ENCODE measurements at regions not wholly inside any gene's neighbourhood (a gene's known extent, or its start where the extent isn't known, plus 50 kb on each side); places are given as distances from the start of the nearest gene placed in this dataset.

DNA sequence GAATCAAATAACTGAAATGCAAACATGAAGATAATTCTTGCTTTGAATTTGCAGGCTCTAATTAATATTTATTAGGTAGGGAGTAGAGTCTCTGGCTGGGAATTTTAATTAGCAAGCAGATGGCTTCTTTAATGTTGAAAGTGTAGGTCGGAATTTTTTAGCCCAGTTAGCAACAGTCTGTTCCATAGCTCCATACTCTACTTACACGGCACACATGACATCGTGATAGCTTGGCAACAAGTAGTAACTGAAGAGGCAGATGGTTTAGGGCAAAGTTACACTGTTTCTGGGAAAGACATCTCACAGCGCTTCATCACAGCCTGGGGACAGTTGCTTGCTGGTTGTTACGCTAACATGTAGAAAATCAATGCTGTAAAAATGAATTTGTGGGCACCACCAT lies 710.7 kb downstream of the GALC start:
- TF ChIP-seq, protein P1, sequence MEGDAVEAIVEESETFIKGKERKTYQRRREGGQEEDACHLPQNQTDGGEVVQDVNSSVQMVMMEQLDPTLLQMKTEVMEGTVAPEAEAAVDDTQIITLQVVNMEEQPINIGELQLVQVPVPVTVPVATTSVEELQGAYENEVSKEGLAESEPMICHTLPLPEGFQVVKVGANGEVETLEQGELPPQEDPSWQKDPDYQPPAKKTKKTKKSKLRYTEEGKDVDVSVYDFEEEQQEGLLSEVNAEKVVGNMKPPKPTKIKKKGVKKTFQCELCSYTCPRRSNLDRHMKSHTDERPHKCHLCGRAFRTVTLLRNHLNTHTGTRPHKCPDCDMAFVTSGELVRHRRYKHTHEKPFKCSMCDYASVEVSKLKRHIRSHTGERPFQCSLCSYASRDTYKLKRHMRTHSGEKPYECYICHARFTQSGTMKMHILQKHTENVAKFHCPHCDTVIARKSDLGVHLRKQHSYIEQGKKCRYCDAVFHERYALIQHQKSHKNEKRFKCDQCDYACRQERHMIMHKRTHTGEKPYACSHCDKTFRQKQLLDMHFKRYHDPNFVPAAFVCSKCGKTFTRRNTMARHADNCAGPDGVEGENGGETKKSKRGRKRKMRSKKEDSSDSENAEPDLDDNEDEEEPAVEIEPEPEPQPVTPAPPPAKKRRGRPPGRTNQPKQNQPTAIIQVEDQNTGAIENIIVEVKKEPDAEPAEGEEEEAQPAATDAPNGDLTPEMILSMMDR (conservative IDR thresholded peaks at IDR 0.05; ENCODE audit: low read depth, low read length), result no peak
- no peak for DNase-seq (ENCODE audit: low read depth)

GRCh38 chr14:87278415-87278814 lies 714.6 kb downstream of the GALC start:
- no peak for DNase-seq (ENCODE audit: low read depth)
- H3K4me3 ChIP-seq (ENCODE audit: low read length), result no peak overlapping the region
- TF ChIP-seq, protein P1 (conservative IDR thresholded peaks at IDR 0.05; ENCODE audit: low read depth, low read length), result no peak

More for the DNA sequence above, 710.7 kb downstream of the GALC start:
- H3K4me3 ChIP-seq (ENCODE audit: low read length), result no peak overlapping the region

DNA sequence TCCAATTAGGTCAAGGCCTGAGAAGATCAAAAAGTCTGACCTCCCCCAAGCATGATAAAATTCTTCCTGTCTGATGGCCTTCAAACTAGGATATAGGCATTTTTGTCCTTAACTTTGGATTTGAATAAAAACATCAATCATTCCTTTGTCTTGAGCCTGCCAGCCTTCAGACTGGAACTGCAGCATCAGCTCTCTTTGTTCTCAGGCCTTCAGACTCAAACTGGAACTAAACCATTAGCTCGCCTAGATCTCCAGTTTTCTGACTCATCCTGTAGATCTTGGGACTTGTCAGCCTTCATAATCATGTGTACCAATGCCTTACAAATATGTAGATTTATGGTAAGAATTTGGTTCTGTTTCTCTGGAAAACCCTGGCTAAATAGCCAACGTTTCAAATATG lies 721.7 kb downstream of the GALC start:
- no peak overlapping the region for H3K4me3 ChIP-seq (ENCODE audit: low read length)
- TF ChIP-seq, protein P1 (conservative IDR thresholded peaks at IDR 0.05; ENCODE audit: low read depth, low read length), result no peak
- no peak for DNase-seq (ENCODE audit: low read depth)

DNA sequence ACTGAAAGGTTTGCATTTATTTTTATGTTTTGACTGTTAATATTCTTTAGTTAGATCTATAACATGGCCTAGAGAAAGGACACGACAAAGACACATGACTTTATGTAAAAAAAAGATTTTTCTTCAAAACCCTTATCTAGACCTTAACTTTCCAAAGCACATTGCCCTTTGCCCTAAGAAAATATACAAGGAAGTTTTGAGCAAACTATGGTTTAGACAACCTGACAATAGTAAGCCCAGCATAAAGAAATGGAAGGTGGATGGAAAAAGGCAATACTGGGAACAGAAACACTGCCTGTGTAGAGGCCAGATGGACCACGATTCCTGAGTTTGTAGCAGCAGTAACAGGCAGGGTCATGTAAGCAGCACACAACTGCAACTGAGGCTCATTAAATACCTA lies 724.0 kb downstream of the GALC start:
- no peak for DNase-seq (ENCODE audit: low read depth)
- TF ChIP-seq, protein P1 (conservative IDR thresholded peaks at IDR 0.05; ENCODE audit: low read depth, low read length), result no peak
- H3K4me3 ChIP-seq (ENCODE audit: low read length), result no peak overlapping the region

DNA sequence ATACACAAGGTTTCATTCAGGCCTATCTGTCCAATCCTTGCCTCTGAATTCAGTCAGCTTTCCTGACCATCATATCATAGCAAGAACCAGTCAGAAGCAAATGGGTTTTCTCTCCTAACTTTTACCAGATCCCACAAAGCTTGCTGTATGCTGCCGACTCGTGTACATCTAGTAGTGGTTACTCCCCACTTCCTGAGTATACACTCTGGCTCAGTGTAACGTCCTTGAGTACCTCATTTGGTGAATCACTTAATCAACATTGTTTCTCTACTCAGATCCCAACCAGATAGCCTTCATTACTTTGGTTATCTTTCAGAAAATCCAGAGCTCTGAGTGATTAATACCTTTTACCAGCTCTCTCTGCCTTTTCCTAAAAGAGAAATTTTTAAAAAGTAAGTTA lies 728.2 kb downstream of the GALC start:
- TF ChIP-seq, protein P1 (conservative IDR thresholded peaks at IDR 0.05; ENCODE audit: low read depth, low read length), result no peak
- no peak overlapping the region for H3K4me3 ChIP-seq (ENCODE audit: low read length)
- no peak for DNase-seq (ENCODE audit: low read depth)

DNA sequence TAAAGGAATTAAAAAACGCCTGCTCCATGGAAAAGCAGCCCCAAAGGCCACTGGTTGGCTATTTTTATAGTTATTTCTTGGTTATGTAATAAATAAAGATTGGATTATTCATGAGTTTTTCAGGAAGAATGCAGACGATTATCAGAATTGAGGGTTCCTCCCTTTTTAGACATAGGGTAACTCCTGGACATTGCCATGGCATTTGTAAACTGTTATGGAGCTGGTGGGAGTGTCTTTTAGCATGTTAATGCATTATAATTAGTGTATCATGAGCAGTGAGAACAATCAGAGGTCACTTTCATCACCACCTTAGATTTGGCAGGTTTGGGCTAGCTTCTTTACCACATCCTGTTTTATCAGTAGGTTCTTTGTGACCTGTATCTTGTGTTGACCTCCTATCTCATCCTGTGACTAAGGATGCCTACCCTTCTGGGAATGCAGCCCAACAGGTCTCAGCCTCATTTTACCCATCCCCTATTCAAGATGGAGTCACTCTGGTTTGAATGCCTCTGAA lies 728.7 kb downstream of the GALC start:
- H3K4me3 ChIP-seq (ENCODE audit: low read length), result no peak overlapping the region
- TF ChIP-seq, protein P1 (conservative IDR thresholded peaks at IDR 0.05; ENCODE audit: low read depth, low read length), result no peak
- no peak for DNase-seq (ENCODE audit: low read depth)

GRCh38 chr14:87261621-87262020 lies 731.4 kb downstream of the GALC start:
- no peak for DNase-seq (ENCODE audit: low read depth)
- TF ChIP-seq, protein P1 (conservative IDR thresholded peaks at IDR 0.05; ENCODE audit: low read depth, low read length), result no peak
- no peak overlapping the region for H3K4me3 ChIP-seq (ENCODE audit: low read length)
